Right cardiac atrium (tissue), 5 donors: ENCODE measurements at regions not wholly inside any gene's neighbourhood (a gene's known extent, or its start where the extent isn't known, plus 50 kb on each side); places are given as distances from the start of the nearest gene placed in this dataset.
"Not testable (repeated sequence)": the region's sequence is repeated elsewhere in the genome, so short reads cannot be mapped to it uniquely, and the experiment has no call there.

Source experiments
- ATAC-seq, 2 donors: fragments of 200-7000 bp; cut with Tn5 transposase; one replicate each; pipeline versions ENCODE4 v1.8.0 to v1.9.1; 2020; ENCODE audit warnings: moderate library complexity in 2 of 2, mild to moderate bottlenecking in 1 of 2
- DNase-seq, 3 donors: peaks; one replicate each; pipeline ENCODE4 v3.0.0-alpha.2; 2020
- H3K27ac ChIP-seq: one replicate; pipeline ENCODE4 v1.5.1; 2013; ENCODE audit warnings: mild to moderate bottlenecking, low read length, control low read depth, moderate library complexity
- H3K27me3 ChIP-seq: one replicate; pipeline ENCODE4 v1.6.1; 2013; ENCODE audit not compliant: control insufficient read depth, insufficient read depth
- H3K4me1 ChIP-seq: one replicate; pipeline ENCODE4 v1.6.1; 2013; ENCODE audit warnings: low read length; ENCODE audit not compliant: control insufficient read depth, insufficient read depth
- H3K4me3 ChIP-seq: one replicate; pipeline ENCODE4 v1.5.1; 2013; ENCODE audit warnings: low read length, control low read depth
- H3K9me3 ChIP-seq: one replicate; pipeline ENCODE4 v1.6.1; 2013; ENCODE audit warnings: low read length; ENCODE audit not compliant: control insufficient read depth
- WGBS: extraction: QIAGEN DNeasy Blood & Tissue Kit; methylation state at CpG from one replicate; pipeline ENCODE4 v1.1.7; 2013; 5-methylcytosine and 5-hydroxymethylcytosine counted together
- intact Hi-C, 4 donors: fragments of 100-400 bp; cut with DNase I; formaldehyde crosslinking; loops; one replicate each; pipeline versions ENCODE4 v1.11.0 to v1.14.0; 2022 to 2023
- donor health status: healthy with polysubstance abuse.
- donor health status: DM: no; HTN: yes; CAD: no.
- donor health status: DM: no; HTN: no; CAD: no.
- donor health status: DM: no; HTN: yes; CAD: no; lungs with severe emphysema.
- donor health status: DM: yes; HTN: yes; CAD: no.

DNA sequence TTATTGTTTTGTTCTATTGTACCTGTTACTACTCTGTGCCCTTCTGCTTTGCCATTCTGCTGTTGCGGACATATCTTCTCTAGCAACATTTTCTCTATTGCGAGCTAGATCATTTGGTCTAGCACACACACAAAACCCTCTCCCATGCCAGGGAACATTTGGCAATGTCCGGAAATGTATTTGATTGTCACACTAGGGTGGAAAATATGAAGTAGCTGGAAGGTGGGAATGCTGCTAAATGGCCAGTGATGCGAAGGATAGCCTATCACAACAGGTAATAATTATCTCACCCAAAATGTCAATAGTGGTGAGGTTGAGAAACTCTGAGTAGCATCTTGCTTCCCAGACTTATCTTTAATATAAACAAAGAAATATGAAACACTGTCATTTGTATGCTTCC lies 331.9 kb downstream of the HTR1B start:
- intact Hi-C loops, result no loop called here
- 92% methylated on average over 4 of the region's 4 CpGs for WGBS
- no peak for ATAC-seq

DNA sequence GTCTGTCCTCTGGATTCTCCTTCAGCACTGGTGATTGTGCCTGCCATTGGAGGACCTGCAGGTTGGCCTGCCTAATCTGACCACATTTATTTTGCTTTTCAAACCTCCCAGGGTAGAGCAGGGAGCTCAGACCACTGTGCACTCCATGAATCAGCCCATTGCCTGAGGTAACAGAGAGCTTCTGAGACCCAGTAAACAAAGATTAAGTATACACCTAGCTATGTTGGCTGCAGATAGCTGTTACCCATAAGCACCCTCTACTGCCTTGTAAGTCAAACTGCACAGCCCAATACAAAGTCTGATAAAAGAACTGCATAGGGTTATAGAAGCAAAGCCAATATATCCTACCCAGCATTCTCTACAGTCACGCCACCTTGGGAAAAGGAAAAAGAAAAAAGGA lies 338.7 kb downstream of the HTR1B start:
- intact Hi-C loops, result no loop called here
- DNase-seq, result no peak
- no peak for ATAC-seq
- 91% methylated on average over 1 of the region's 1 CpG for WGBS
- H3K9me3 ChIP-seq, result no peaks in the 10 kb centered on the region
- no peaks in the 10 kb centered on the region for H3K27me3 ChIP-seq
- H3K27ac ChIP-seq, result no peak overlapping the region
- no peak overlapping the region for H3K4me3 ChIP-seq
- no peaks in the 10 kb centered on the region for H3K4me1 ChIP-seq

More for the DNA sequence above, 331.9 kb downstream of the HTR1B start:
- no peak for DNase-seq
- H3K4me3 ChIP-seq, result no peak overlapping the region
- H3K27me3 ChIP-seq, result no peaks in the 10 kb centered on the region
- H3K9me3 ChIP-seq, result no peaks in the 10 kb centered on the region
- H3K27ac ChIP-seq, result no peak overlapping the region
- H3K4me1 ChIP-seq, result no peaks in the 10 kb centered on the region

DNA sequence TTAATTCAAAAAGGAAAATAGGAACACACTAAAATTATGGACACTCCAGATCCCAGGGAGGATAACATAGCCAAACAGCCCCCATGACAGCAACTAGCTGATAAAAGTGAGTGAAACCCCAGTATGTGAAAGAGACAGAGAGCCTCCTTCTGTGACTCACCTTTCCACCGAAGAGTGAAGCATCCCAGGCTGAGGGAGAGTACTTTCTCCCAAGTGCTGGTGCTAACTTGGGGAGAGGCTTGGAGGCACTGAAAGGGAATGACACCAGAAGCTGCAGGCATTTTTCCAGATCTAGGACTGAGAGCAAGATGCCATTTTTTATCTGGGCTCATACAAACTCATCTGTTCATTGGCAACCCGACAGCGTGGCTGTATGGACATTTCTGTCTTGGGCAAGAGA lies 339.8 kb downstream of the HTR1B start:
- H3K4me3 ChIP-seq, result no peak overlapping the region
- 81% methylated on average over 3 of the region's 3 CpGs for whole genome bisulfite sequencing
- ATAC-seq (no peak), DNase-seq (no peak)
- intact Hi-C loops, result no loop called here
- H3K27ac ChIP-seq, result no peak overlapping the region
- no peaks in the 10 kb centered on the region for H3K4me1 ChIP-seq
- H3K9me3 ChIP-seq, result no peaks in the 10 kb centered on the region
- H3K27me3 ChIP-seq, result no peaks in the 10 kb centered on the region

DNA sequence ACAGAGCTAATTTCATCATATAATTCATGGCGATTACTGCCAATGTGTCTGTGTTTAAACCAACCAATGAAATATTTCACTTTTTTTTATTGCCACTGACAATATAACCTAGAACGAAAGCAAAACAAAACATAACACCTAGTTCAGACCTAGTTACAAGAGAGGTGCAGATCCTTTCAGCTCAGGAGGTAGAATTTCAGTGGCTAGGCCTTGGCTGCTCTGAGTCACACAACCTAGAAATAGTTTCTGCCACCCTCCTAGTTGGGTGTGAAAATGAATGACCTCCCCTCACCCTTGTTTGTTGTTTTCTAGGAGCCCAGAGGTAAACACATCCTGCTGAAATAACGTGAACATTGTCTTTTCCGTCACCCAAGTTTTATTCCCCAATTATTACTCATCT lies 356.3 kb downstream of the HTR1B start:
- intact Hi-C loops, result no loop called here
- no peaks in the 10 kb centered on the region for H3K9me3 ChIP-seq
- WGBS, result 67% methylated on average over 4 of the region's 4 CpGs
- no peaks in the 10 kb centered on the region for H3K4me1 ChIP-seq
- no peak for DNase-seq
- no peak overlapping the region for H3K27ac ChIP-seq
- H3K4me3 ChIP-seq, result no peak overlapping the region
- H3K27me3 ChIP-seq, result no peaks in the 10 kb centered on the region
- ATAC-seq, result no peak

DNA sequence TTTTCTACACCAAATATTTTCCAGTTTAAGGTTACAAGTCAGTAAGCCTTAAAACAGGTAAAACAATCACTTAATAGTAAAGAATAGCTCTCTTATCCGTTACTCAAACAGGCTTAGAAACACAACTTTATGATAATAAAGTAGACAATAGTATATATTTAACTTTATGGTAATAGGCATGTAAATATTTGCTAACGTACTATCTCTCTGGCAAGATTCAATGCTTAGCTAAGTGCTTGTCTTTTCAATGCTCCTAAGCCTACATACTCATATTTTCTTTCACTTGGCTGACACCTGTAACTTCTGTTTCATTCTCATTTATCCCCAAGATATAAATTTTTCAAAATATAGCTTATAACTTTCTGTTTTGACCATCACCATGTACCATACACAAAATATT lies 358.2 kb downstream of the HTR1B start:
- no peaks in the 10 kb centered on the region for H3K4me1 ChIP-seq
- H3K27ac ChIP-seq, result no peak overlapping the region
- intact Hi-C loops, result no loop called here
- ATAC-seq (no peak), DNase-seq (no peak)
- 66% methylated on average over 2 of the region's 2 CpGs for WGBS
- H3K9me3 ChIP-seq, result no peaks in the 10 kb centered on the region
- no peak overlapping the region for H3K4me3 ChIP-seq
- no peaks in the 10 kb centered on the region for H3K27me3 ChIP-seq

DNA sequence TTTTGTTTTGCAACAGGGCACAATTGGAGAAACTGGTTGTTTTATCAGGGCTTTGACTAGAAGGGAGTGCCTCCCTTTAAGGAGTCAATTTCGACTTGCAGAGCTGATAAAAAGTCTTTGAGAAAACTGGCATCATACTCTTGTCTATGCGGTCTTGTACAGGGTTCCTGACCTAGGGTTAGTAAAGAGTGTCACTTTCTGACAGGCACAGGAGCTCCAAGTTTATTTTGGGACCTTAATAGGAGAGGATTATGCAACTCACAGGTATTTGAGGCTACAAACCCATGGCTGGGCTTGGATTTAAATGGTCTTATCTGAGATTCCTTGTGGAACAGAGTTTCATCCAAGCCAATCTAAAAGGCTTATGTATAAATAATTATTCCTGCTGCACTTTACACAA lies 365.4 kb downstream of the HTR1B start:
- no peak for ATAC-seq
- Histone ChIP-seq H3K27ac (no peak overlapping the region), H3K9me3 (no peaks in the 10 kb centered on the region), H3K4me3 (no peak overlapping the region), H3K27me3 (no peaks in the 10 kb centered on the region), H3K4me1 (no peaks in the 10 kb centered on the region)
- no peak for DNase-seq
- intact Hi-C loops, result no loop called here
- 28% methylated on average over 2 of the region's 2 CpGs for WGBS

DNA sequence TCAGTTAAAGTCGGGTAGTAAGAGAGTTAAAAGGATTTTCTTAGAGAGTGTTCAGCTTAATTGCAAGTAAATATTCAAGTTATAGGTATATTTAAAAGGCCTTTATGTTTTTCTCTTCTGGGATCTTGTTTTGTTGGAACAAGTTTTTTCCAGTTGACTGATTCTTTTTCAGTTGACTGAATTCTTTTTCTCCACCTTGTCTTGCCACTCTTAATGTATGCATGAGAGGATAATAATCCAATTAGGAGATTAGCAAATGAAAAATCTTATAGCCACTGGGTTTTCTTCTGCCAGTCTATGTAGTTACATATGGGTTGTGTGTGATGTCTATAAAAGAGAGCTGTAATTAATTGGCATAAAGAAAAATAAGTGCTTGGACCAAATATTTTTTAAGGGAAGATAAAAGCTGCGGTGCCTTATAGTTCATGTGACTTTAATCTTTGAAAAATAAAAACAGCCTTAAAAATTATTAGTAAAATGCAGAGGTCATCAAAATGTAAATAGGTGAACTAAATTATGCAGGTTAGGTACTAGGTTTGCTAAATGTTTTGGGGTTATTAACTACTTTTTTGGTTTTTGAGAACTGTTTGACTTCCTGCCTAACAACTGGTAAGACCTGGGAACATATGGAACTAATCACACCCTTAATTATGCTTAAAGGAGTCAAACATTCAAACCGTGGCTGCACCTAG lies 367.2 kb downstream of the HTR1B start:
- DNase-seq (no peak), ATAC-seq (no peak)
- intact Hi-C loops, result no loop called here
- Histone ChIP-seq H3K4me1 (no peaks in the 10 kb centered on the region), H3K4me3 (no peak overlapping the region), H3K9me3 (no peaks in the 10 kb centered on the region), H3K27me3 (no peaks in the 10 kb centered on the region), H3K27ac (no peak overlapping the region)
- WGBS, result 66% methylated on average over 3 of the region's 3 CpGs

DNA sequence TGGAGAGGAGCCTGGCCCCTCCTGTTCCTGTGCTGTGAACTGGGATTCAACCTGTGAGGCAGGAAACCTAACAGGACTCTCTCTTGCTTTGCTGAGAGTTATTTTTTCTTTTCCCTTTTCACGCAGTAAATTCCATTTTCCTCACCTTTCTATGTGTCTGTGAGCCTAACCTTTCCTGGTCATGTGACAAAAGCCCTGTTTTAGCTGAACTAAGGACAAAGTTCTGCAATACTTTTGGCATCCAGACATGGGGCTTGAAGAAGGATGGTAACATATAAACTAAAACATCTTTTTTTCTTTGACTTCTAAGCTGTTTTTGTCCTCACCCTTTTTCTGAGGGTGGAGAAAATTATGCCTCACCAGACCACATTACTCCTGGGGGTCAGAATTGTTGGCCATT lies 368.5 kb downstream of the HTR1B start:
- ATAC-seq, result no peak
- Histone ChIP-seq H3K4me1 (no peaks in the 10 kb centered on the region), H3K27ac (no peak overlapping the region), H3K9me3 (no peaks in the 10 kb centered on the region), H3K4me3 (no peak overlapping the region), H3K27me3 (no peaks in the 10 kb centered on the region)
- WGBS, result 83% methylated on average over 1 of the region's 1 CpG
- DNase-seq, result no peak
- intact Hi-C loops, result no loop called here

DNA sequence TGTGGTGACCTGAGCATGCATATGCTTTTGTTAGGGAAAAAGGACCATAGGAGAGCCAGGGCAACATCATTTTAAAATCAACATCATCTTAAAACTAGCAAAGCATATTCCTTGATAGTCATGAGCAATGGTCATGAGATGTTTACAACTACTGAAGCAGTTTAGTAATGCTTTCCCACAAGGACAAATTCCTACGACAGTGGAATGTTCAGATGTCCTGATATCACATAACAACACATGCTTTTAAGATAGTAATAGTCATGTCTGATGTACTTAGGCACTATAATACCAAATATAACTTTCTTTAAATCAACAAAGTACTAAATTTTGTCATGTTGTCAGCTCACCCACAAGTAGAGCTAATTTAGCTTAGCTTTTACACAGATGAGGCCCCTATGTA lies 370.3 kb downstream of the HTR1B start:
- Histone ChIP-seq H3K27ac (no peak overlapping the region), H3K27me3 (no peaks in the 10 kb centered on the region), H3K9me3 (no peaks in the 10 kb centered on the region), H3K4me3 (no peak overlapping the region), H3K4me1 (no peaks in the 10 kb centered on the region)
- intact Hi-C loops, result no loop called here
- ATAC-seq (no peak), DNase-seq (no peak)
- WGBS, result 33% methylated on average over 1 of the region's 1 CpG

DNA sequence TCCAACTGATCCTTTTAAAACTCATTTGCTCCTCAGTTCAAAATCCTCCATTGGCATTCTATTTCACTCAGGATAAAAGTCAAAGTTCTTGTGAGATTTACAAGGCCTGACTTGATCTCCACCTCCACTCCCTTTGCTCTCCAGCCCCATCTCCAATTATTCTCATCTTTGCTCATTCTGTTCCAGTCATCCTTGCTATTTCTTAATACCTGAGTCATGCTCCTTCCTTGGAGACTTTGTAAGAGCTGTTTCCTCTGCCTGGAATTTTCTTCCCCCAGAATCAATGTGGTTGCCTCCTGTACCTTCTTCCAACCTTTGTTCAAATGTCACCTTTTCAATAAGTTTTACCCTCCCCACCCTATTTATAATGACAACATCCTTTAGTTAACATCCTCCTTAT lies 373.5 kb downstream of the HTR1B start:
- no peaks in the 10 kb centered on the region for H3K9me3 ChIP-seq

DNA sequence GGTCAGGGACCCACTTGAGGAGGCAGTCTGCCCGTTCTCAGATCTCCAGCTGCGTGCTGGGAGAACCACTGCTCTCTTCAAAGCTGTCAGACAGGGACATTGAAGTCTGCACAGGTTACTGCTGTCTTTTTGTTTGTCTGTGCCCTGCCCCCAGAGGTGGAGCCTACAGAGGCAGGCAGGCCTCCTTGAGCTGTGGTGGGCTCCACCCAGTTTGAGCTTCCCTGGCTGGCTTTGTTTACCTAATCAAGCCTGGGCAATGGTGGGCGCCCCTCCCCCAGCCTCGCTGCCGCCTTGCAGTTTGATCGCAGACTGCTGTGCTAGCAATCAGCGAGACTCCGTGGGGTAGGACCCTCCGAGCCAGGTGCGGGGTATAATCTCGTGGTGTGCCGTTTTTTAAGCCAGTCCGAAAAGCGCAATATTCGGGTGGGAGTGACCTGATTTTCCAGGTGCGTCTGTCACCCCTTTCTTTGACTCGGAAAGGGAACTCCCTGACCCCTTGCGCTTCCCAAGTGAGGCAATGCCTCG lies 375.4 kb downstream of the HTR1B start:
- DNase-seq, H3K9me3 ChIP-seq, H3K27ac ChIP-seq, intact Hi-C loops, H3K27me3 ChIP-seq, H3K4me3 ChIP-seq, H3K4me1 ChIP-seq, ATAC-seq: not testable (repeated sequence)
- 92% methylated on average over 18 of the region's 19 CpGs for WGBS

More for the DNA sequence above, 373.5 kb downstream of the HTR1B start:
- intact Hi-C loops, result no loop called here
- Histone ChIP-seq H3K4me3 (no peak overlapping the region), H3K4me1 (no peaks in the 10 kb centered on the region), H3K27ac (no peak overlapping the region), H3K27me3 (no peaks in the 10 kb centered on the region)
- DNase-seq, result no peak
- no peak for ATAC-seq
